Stimulated activated naive CD4-positive, alpha-beta T cell treated with Interleukin-2 at 50 U/mL for 16 hours (primary cell): ENCODE measurements at regions not wholly inside any gene's neighbourhood (a gene's known extent, or its start where the extent isn't known, plus 50 kb on each side); places are given as distances from the start of the nearest gene placed in this dataset.
"Not testable (repeated sequence)": the region's sequence is repeated elsewhere in the genome, so short reads cannot be mapped to it uniquely, and the experiment has no call there.

Experiments
- DNase-seq: peaks from one replicate; lab custom pipeline; 2025; lab: John Stamatoyannopoulos, UW

GRCh38 chr5:134471858-134472449 is 53.5 kb upstream of the JADE2 start:
- not testable (repeated sequence) for DNase-seq

GRCh38 chr5:134468921-134469400 is 56.5 kb upstream of the JADE2 start:
- no peak for DNase-seq

GRCh38 chr5:134467231-134467630 is 55.5 kb upstream of the CDKN2AIPNL start:
- DNase-seq, result no peak

GRCh38 chr5:134466241-134467069 is 54.8 kb upstream of the CDKN2AIPNL start:
- peak; percentile 14 for DNase-seq

GRCh38 chr5:134465816-134466240 is 54.1 kb upstream of the CDKN2AIPNL start:
- peak; percentile 26 for DNase-seq

- DNase-seq, result no peak
Observed at GRCh38 chr5:134464988-134465815, 53.5 kb upstream of the CDKN2AIPNL start.

GRCh38 chr5:134463991-134464760 is 52.5 kb upstream of the CDKN2AIPNL start:
- no peak for DNase-seq

- no peak for DNase-seq
Observed at GRCh38 chr5:134463176-134463720, 51.6 kb upstream of the CDKN2AIPNL start.

GRCh38 chr5:134462761-134463160 is 51.1 kb upstream of the CDKN2AIPNL start:
- DNase-seq, result no peak

GRCh38 chr5:134462047-134462575 is 50.4 kb upstream of the CDKN2AIPNL start:
- DNase-seq, result no peak
